Thymus (tissue), 11 donors: ENCODE measurements at regions not wholly inside any gene's neighbourhood (a gene's known extent, or its start where the extent isn't known, plus 50 kb on each side); places are given as distances from the start of the nearest gene placed in this dataset.
"Not testable (repeated sequence)": the region's sequence is repeated elsewhere in the genome, so short reads cannot be mapped to it uniquely, and the experiment has no call there.

Source experiments
- DNase-seq, 9 donors: peaks; one replicate each; pipeline ENCODE4 v3.0.0-alpha.2; 2013; ENCODE audit warnings: low spot score in 9 of 9, low read depth in 6 of 9, missing footprints in 1 of 9
- H3K27ac ChIP-seq, 2 donors: one replicate each; pipeline ENCODE4 v1.5.1; 2013; ENCODE audit warnings: control low read depth in 1 of 2, low read depth in 1 of 2, low read length in 1 of 2, mild to moderate bottlenecking in 1 of 2, moderate library complexity in 1 of 2
- H3K27me3 ChIP-seq, 2 donors: one replicate each; pipeline ENCODE4 v1.5.1; 2013; ENCODE audit warnings: low read length in 1 of 2; ENCODE audit not compliant: control insufficient read depth in 2 of 2, insufficient read depth in 1 of 2
- H3K36me3 ChIP-seq, 2 donors: one replicate each; pipeline ENCODE4 v1.5.1; 2013; ENCODE audit warnings: low read length in 1 of 2, mild to moderate bottlenecking in 1 of 2, moderate library complexity in 1 of 2; ENCODE audit not compliant: control insufficient read depth in 2 of 2, insufficient read depth in 2 of 2
- H3K4me1 ChIP-seq, 2 donors: one replicate each; pipeline ENCODE4 v1.5.1; 2013; ENCODE audit warnings: low read length in 2 of 2; ENCODE audit not compliant: control insufficient read depth in 2 of 2, insufficient read depth in 2 of 2
- H3K4me3 ChIP-seq, 2 donors: one replicate each; pipeline ENCODE4 v1.5.1; 2013; ENCODE audit warnings: low read length in 2 of 2, control low read depth in 1 of 2, mild to moderate bottlenecking in 1 of 2
- H3K9me3 ChIP-seq, 2 donors: one replicate each; pipeline ENCODE4 v1.5.1; 2013; ENCODE audit warnings: low read length in 1 of 2, mild to moderate bottlenecking in 1 of 2; ENCODE audit not compliant: control insufficient read depth in 2 of 2, insufficient read depth in 1 of 2
- WGBS: extraction: QIAGEN DNeasy Blood & Tissue Kit; methylation state at CpG from one replicate; pipeline ENCODE4 v1.1.7; 2013; 5-methylcytosine and 5-hydroxymethylcytosine counted together
- donor health status: healthy.

- 95% methylated on average over 4 of the region's 4 CpGs for WGBS
- Histone ChIP-seq H3K4me1 (no peaks in the 10 kb centered on the region), H3K27ac (no peak overlapping the region), H3K36me3 (no peaks in the 10 kb centered on the region), H3K4me3 (no peak overlapping the region), H3K9me3 (no peaks in the 10 kb centered on the region), H3K27me3 (no peaks in the 10 kb centered on the region)
- no peak for DNase-seq
These were observed 324.4 kb upstream of the KITLG start for GRCh38 chr12:88904705-88905104.

GRCh38 chr12:88903333-88903732 is 323.1 kb upstream of the KITLG start:
- Histone ChIP-seq H3K27ac (no peak overlapping the region), H3K36me3 (no peaks in the 10 kb centered on the region), H3K4me3 (no peak overlapping the region), H3K27me3 (no peaks in the 10 kb centered on the region), H3K9me3 (no peaks in the 10 kb centered on the region), H3K4me1 (no peaks in the 10 kb centered on the region)
- DNase-seq = no peak
- WGBS = 96% methylated on average over 4 of the region's 4 CpGs

- 94% methylated on average over 1 of the region's 1 CpG for WGBS
- no peaks in the 10 kb centered on the region for H3K9me3 ChIP-seq
- H3K36me3 ChIP-seq = no peaks in the 10 kb centered on the region
- no peak for DNase-seq
- H3K4me3 ChIP-seq = no peak overlapping the region
- H3K27me3 ChIP-seq = no peaks in the 10 kb centered on the region
- H3K4me1 ChIP-seq = no peaks in the 10 kb centered on the region
- H3K27ac ChIP-seq = no peak overlapping the region
These were observed 317.5 kb upstream of the KITLG start for GRCh38 chr12:88897723-88898122.

GRCh38 chr12:88896958-88897357 is 316.7 kb upstream of the KITLG start:
- H3K4me3 ChIP-seq = no peak overlapping the region
- no peaks in the 10 kb centered on the region for H3K36me3 ChIP-seq
- no peaks in the 10 kb centered on the region for H3K4me1 ChIP-seq
- H3K9me3 ChIP-seq = no peaks in the 10 kb centered on the region
- no peak for DNase-seq
- 96% methylated on average over 2 of the region's 2 CpGs for WGBS
- no peaks in the 10 kb centered on the region for H3K27me3 ChIP-seq
- H3K27ac ChIP-seq = no peak overlapping the region

GRCh38 chr12:88895634-88896033 is 315.4 kb upstream of the KITLG start:
- Histone ChIP-seq H3K27me3 (no peaks in the 10 kb centered on the region), H3K27ac (no peak overlapping the region), H3K9me3 (no peaks in the 10 kb centered on the region), H3K4me1 (no peaks in the 10 kb centered on the region), H3K4me3 (no peak overlapping the region), H3K36me3 (no peaks in the 10 kb centered on the region)
- 1% methylated on average over 1 of the region's 1 CpG for WGBS
- no peak for DNase-seq

GRCh38 chr12:88893801-88894200 is 313.5 kb upstream of the KITLG start:
- Histone ChIP-seq H3K36me3 (no peaks in the 10 kb centered on the region), H3K9me3 (no peaks in the 10 kb centered on the region), H3K4me1 (no peaks in the 10 kb centered on the region), H3K27me3 (no peaks in the 10 kb centered on the region), H3K27ac (no peak overlapping the region), H3K4me3 (no peak overlapping the region)
- 92% methylated on average over 3 of the region's 3 CpGs for WGBS
- DNase-seq = no peak

GRCh38 chr12:88891434-88891833 is 311.2 kb upstream of the KITLG start:
- WGBS = 96% methylated on average over 11 of the region's 11 CpGs
- H3K27me3 ChIP-seq, DNase-seq, H3K36me3 ChIP-seq, H3K27ac ChIP-seq, H3K4me3 ChIP-seq, H3K9me3 ChIP-seq, H3K4me1 ChIP-seq: not testable (repeated sequence)

GRCh38 chr12:88889326-88890110 is 309.2 kb upstream of the KITLG start:
- Histone ChIP-seq H3K9me3 (no peaks in the 10 kb centered on the region), H3K27ac (no peak overlapping the region), H3K4me1 (no peaks in the 10 kb centered on the region), H3K4me3 (no peak overlapping the region), H3K27me3 (no peaks in the 10 kb centered on the region), H3K36me3 (no peaks in the 10 kb centered on the region)
- WGBS = 93% methylated on average over 2 of the region's 2 CpGs
- no peak for DNase-seq

GRCh38 chr12:88884600-88884999 is 304.3 kb upstream of the KITLG start:
- Histone ChIP-seq H3K27me3 (no peaks in the 10 kb centered on the region), H3K4me1 (no peaks in the 10 kb centered on the region), H3K27ac (no peak overlapping the region), H3K9me3 (no peaks in the 10 kb centered on the region), H3K36me3 (no peaks in the 10 kb centered on the region), H3K4me3 (no peak overlapping the region)
- WGBS = 96% methylated on average over 2 of the region's 2 CpGs
- no peak for DNase-seq
